Retinal pigment epithelial cell (primary cell): ENCODE measurements at regions not wholly inside any gene's neighbourhood (a gene's known extent, or its start where the extent isn't known, plus 50 kb on each side); places are given as distances from the start of the nearest gene placed in this dataset.

Source experiments
- DNase-seq: peaks from one replicate; pipeline ENCODE4 v3.0.0-alpha.2; 2010; ENCODE audit warnings: low read depth
- H3K4me3 ChIP-seq: 2 replicates; pipeline ENCODE4 v1.5.1; 2011; ENCODE audit warnings: mild to moderate bottlenecking, low read length, control low read depth, moderate library complexity
- CTCF ChIP-seq: conservative IDR thresholded peaks from 2 replicates; pipeline ENCODE4 v1.5.1; 2011; ENCODE audit warnings: low read depth, low read length, control low read depth, inconsistent platforms

DNA sequence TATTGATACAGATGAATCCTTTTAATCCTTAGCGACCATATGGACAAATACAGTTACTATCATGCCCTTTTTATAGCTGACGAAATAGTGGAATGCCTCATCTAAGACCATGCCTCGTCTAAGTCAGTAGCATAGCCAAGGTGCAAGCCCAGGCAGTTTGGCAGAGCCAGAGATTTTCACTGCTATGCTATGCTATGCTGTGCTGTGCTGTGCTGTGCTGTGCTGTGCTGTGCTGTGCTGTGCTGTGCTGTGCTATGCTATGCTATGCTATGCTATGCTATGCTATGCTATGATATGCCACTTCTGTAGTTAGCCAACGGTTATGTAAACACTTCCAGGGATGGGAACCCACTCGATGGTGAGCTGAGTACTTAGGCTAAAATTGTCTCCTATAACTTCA is 91.6 kb upstream of the MAP4K3 start:
- no peak for TF ChIP-seq CTCF
- DNase-seq, result no peak
- H3K4me3 ChIP-seq, result no peak overlapping the region

GRCh38 chr2:39529836-39530235 is 92.8 kb upstream of the MAP4K3 start:
- no peak for TF ChIP-seq CTCF
- DNase-seq, result no peak
- H3K4me3 ChIP-seq, result no peak overlapping the region

- no peak overlapping the region for H3K4me3 ChIP-seq
- DNase-seq, result no peak
- TF ChIP-seq CTCF, result no peak
These were observed 93.4 kb upstream of the MAP4K3 start for GRCh38 chr2:39530411-39530866.

GRCh38 chr2:39531220-39531777 is 94.2 kb upstream of the MAP4K3 start:
- no peak for DNase-seq
- no peak overlapping the region for H3K4me3 ChIP-seq
- TF ChIP-seq CTCF, result no peak

- no peak for DNase-seq
- H3K4me3 ChIP-seq, result no peak overlapping the region
These were observed 95.8 kb upstream of the MAP4K3 start for GRCh38 chr2:39532933-39533332.

GRCh38 chr2:39534095-39534711 is 97.1 kb upstream of the MAP4K3 start:
- no peak for TF ChIP-seq CTCF
- no peak overlapping the region for H3K4me3 ChIP-seq
- no peak for DNase-seq

More at GRCh38 chr2:39532933-39533332, 95.8 kb upstream of the MAP4K3 start:
- no peak for TF ChIP-seq CTCF

- no peak overlapping the region for H3K4me3 ChIP-seq
- no peak for TF ChIP-seq CTCF
- DNase-seq, result no peak
These were observed 98.6 kb upstream of the MAP4K3 start for GRCh38 chr2:39535636-39536185.
